IMR-90 (cell line): ENCODE measurements at regions not wholly inside any gene's neighbourhood (a gene's known extent, or its start where the extent isn't known, plus 50 kb on each side); places are given as distances from the start of the nearest gene placed in this dataset.

Experiments
- ATAC-seq: fragments of 200-7000 bp; cut with Tn5 transposase; 2 replicates; pipeline ENCODE4 v1.9.1; 2020; ENCODE audit warnings: low read depth, mild to moderate bottlenecking, moderate library complexity
- BruUV-seq: library from RNA; stranded (reverse); fragments of 400-500 nt; replicated peaks from 2 replicates; lab custom pipeline; 2021; lab: Mats Ljungman, UMichigan
- CTCF ChIA-PET: fragments of 300-600 bp; formaldehyde crosslinking; extraction: SDS; loops from one replicate; lab custom pipeline; 2021; ENCODE audit warnings: antibody characterized with exemption; lab: Yijun Ruan, JAX
- POLR2A ChIA-PET: fragments of 300-600 bp; sonication (Branson Sonifier 250); formaldehyde crosslinking; loops from one replicate; lab custom pipeline; 2022; ENCODE audit warnings: antibody characterized with exemption; ENCODE audit not compliant: unreplicated experiment; lab: Charles Lee
- DNase-seq: peaks from one replicate; pipeline ENCODE4 v3.0.0; 2013
- H2AFZ ChIP-seq: replicated peaks from 2 replicates; pipeline ENCODE3; 2013; ENCODE audit warnings: low read length, mild to moderate bottlenecking; ENCODE audit not compliant: poor library complexity
- H2AK5ac ChIP-seq: 2 replicates; pipeline ENCODE4 v1.6.1; 2013; ENCODE audit warnings: low read depth, low read length, inconsistent platforms
- H2AK9ac ChIP-seq: replicated peaks from 2 replicates; pipeline ENCODE3; 2013; ENCODE audit warnings: mild to moderate bottlenecking, low read depth, low read length, moderate library complexity; ENCODE audit not compliant: poor library complexity
- H2BK120ac ChIP-seq: 2 replicates; pipeline ENCODE4 v1.6.1; 2013; ENCODE audit warnings: low read depth, low read length, inconsistent platforms
- H2BK15ac ChIP-seq: 3 replicates; pipeline ENCODE4 v1.6.1; 2013; ENCODE audit warnings: low read depth, low read length, inconsistent platforms
- H2BK20ac ChIP-seq: 2 replicates; pipeline ENCODE4 v1.6.1; 2013; ENCODE audit warnings: low read depth, mild to moderate bottlenecking, inconsistent platforms, low read length, moderate library complexity
- H2BK5ac ChIP-seq: 2 replicates; pipeline ENCODE4 v1.6.1; 2013; ENCODE audit warnings: mild to moderate bottlenecking, low read depth, low read length, inconsistent platforms; ENCODE audit not compliant: poor library complexity, severe bottlenecking
- H3K14ac ChIP-seq: replicated peaks from 2 replicates; pipeline ENCODE4 v1.6.1; 2013; ENCODE audit warnings: low read depth, low read length, inconsistent platforms
- H3K18ac ChIP-seq: 2 replicates; pipeline ENCODE4 v1.6.1; 2013; ENCODE audit warnings: low read depth, low read length, control low read depth
- H3K23ac ChIP-seq: 2 replicates; pipeline ENCODE4 v1.6.1; 2013; ENCODE audit warnings: low read depth, low read length, inconsistent platforms
- H3K27ac ChIP-seq: 2 replicates; pipeline ENCODE4 v1.5.1; 2013; ENCODE audit warnings: mild to moderate bottlenecking, control low read depth, low read length; ENCODE audit not compliant: insufficient read depth
- H3K27me3 ChIP-seq: 2 replicates; pipeline ENCODE4 v1.6.1; 2013; ENCODE audit warnings: low read length; ENCODE audit not compliant: control insufficient read depth, insufficient read depth
- H3K36me3 ChIP-seq: 2 replicates; pipeline ENCODE4 v1.6.1; 2013; ENCODE audit warnings: low read length, mixed read lengths; ENCODE audit not compliant: control insufficient read depth, insufficient read depth
- H3K4ac ChIP-seq: 2 replicates; pipeline ENCODE4 v1.6.1; 2013; ENCODE audit warnings: low read depth, low read length, inconsistent platforms
- H3K4me1 ChIP-seq: 2 replicates; pipeline ENCODE4 v1.6.1; 2013; ENCODE audit warnings: low read length, mixed read lengths; ENCODE audit not compliant: control insufficient read depth, insufficient read depth
- H3K4me2 ChIP-seq: 2 replicates; pipeline ENCODE4 v1.6.1; 2013; ENCODE audit warnings: low read depth, mild to moderate bottlenecking, control low read depth, low read length, moderate library complexity
- H3K4me3 ChIP-seq: 2 replicates; pipeline ENCODE4 v1.5.1; 2013; ENCODE audit warnings: low read depth, mild to moderate bottlenecking, control low read depth, low read length, moderate library complexity; ENCODE audit not compliant: insufficient read depth
- H3K56ac ChIP-seq: 2 replicates; pipeline ENCODE4 v1.6.1; 2013; ENCODE audit warnings: low read length, inconsistent platforms; ENCODE audit not compliant: insufficient read depth; ENCODE audit errors: extremely low read depth
- H3K79me1 ChIP-seq, 2 experiments: 2 replicates each; pipeline ENCODE4 v1.6.1; 2013; ENCODE audit warnings: low read length in 2 of 2, inconsistent platforms in 1 of 2, low read depth in 1 of 2
- H3K9ac ChIP-seq: 2 replicates; pipeline ENCODE4 v1.6.1; 2013; ENCODE audit warnings: low read depth, low read length, control low read depth
- H3K9me1 ChIP-seq: 2 replicates; pipeline ENCODE4 v1.6.1; 2013; ENCODE audit warnings: low read length, inconsistent platforms; ENCODE audit not compliant: insufficient read depth
- H3K9me3 ChIP-seq: 2 replicates; pipeline ENCODE4 v1.6.1; 2013; ENCODE audit warnings: low read length; ENCODE audit not compliant: control insufficient read depth, insufficient read depth
- H4K20me1 ChIP-seq: 2 replicates; pipeline ENCODE4 v1.6.1; 2013; ENCODE audit warnings: low read length, inconsistent platforms; ENCODE audit not compliant: insufficient read depth
- H4K5ac ChIP-seq: 2 replicates; pipeline ENCODE4 v1.6.1; 2013; ENCODE audit warnings: mild to moderate bottlenecking, low read depth, low read length, control low read depth
- H4K8ac ChIP-seq, 2 experiments: 2 replicates each; pipeline ENCODE4 v1.6.1; 2013; ENCODE audit warnings: low read depth in 2 of 2, low read length in 2 of 2, control low read depth in 1 of 2, inconsistent platforms in 1 of 2
- H4K91ac ChIP-seq: 2 replicates; pipeline ENCODE4 v1.6.1; 2013; ENCODE audit warnings: low read depth, low read length, inconsistent platforms; ENCODE audit not compliant: insufficient read depth
- POLR2A ChIP-seq: IDR thresholded peaks from 2 replicates; pipeline ENCODE4 v1.6.1; 2012; ENCODE audit warnings: mild to moderate bottlenecking, low read depth, low read length
- RFX5 ChIP-seq: IDR thresholded peaks from 2 replicates; pipeline ENCODE4 v1.8.0; 2012; ENCODE audit warnings: low read depth, mild to moderate bottlenecking, low read length, moderate library complexity
- WGBS, 2 experiments: methylation state at CpG; one replicate each; pipeline versions ENCODE4 v1.1.5 to v1.1.7; 2013; ENCODE audit warnings: missing lambda C conversion rate in 2 of 2; ENCODE audit not compliant: insufficient read length in 1 of 2; ENCODE audit errors: extremely low coverage in 2 of 2; 5-methylcytosine and 5-hydroxymethylcytosine counted together
- dilution Hi-C: fragments of 300-500 bp; cut with HindIII; formaldehyde crosslinking; loops from one replicate; pipeline ENCODE4 v1.14.3; 2018; ENCODE audit warnings: low sequenced_read_pairs; ENCODE audit not compliant: unreplicated experiment
- in situ Hi-C: fragments of 300-500 bp; cut with MboI; formaldehyde crosslinking; loops from 3 replicates; pipeline ENCODE4 v1.14.3; 2019; ENCODE audit warnings: low sequenced_read_pairs, inconsistent platforms, mixed read lengths
- intact Hi-C: fragments of 100-400 bp; cut with micrococcal nuclease; formaldehyde crosslinking; loops from 2 replicates; pipeline ENCODE4 v1.10.0; 2022
- TF ChIP-seq, protein P1 (sequence below): conservative IDR thresholded peaks from 2 replicates; pipeline ENCODE4 v1.5.1; 2012; ENCODE audit warnings: mild to moderate bottlenecking, low read depth, low read length, improper control_type of control experiment

- Histone ChIP-seq H3K23ac (no peak overlapping the region), H3K27ac (no peak overlapping the region), H2AK5ac (no peak overlapping the region), H3K27me3 (no peaks in the 10 kb centered on the region), H4K91ac (no peak overlapping the region), H3K9ac (no peak overlapping the region), H4K20me1 (no peaks in the 10 kb centered on the region), H3K4me1 (no peaks in the 10 kb centered on the region), H3K36me3 (no peaks in the 10 kb centered on the region), H3K18ac (no peak overlapping the region), H2BK20ac (no peak overlapping the region), H2BK5ac (no peak overlapping the region), H3K4me2 (no peak overlapping the region), H2AFZ (no peak overlapping the region), H2AK9ac (no peak overlapping the region), H3K56ac (no peak overlapping the region), H3K9me1 (no peaks in the 10 kb centered on the region), H3K4ac (no peak overlapping the region), H2BK120ac (no peak overlapping the region), H3K79me1 (no peaks in the 10 kb centered on the region), H2BK15ac (no peak overlapping the region), H3K14ac (no peak overlapping the region), H4K8ac (no peak overlapping the region), H4K5ac (no peak overlapping the region), H3K4me3 (no peak overlapping the region), H3K9me3 (peaks cover 5% of the 10 kb centered on the region; the same call in 1 of the 2 replicates)
- in situ Hi-C loops (no loop called here), intact Hi-C loops (no loop called here), dilution Hi-C loops (no loop called here)
- BruUV-seq, result no TSS peak
- TF ChIP-seq POLR2A, result no peak
- TF ChIP-seq RFX5, result no peak
- TF ChIP-seq, protein P1, sequence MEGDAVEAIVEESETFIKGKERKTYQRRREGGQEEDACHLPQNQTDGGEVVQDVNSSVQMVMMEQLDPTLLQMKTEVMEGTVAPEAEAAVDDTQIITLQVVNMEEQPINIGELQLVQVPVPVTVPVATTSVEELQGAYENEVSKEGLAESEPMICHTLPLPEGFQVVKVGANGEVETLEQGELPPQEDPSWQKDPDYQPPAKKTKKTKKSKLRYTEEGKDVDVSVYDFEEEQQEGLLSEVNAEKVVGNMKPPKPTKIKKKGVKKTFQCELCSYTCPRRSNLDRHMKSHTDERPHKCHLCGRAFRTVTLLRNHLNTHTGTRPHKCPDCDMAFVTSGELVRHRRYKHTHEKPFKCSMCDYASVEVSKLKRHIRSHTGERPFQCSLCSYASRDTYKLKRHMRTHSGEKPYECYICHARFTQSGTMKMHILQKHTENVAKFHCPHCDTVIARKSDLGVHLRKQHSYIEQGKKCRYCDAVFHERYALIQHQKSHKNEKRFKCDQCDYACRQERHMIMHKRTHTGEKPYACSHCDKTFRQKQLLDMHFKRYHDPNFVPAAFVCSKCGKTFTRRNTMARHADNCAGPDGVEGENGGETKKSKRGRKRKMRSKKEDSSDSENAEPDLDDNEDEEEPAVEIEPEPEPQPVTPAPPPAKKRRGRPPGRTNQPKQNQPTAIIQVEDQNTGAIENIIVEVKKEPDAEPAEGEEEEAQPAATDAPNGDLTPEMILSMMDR, result no peak
- 23% methylated on average over 3 of the region's 10 CpGs; no CpG with 5 or more reads in 1 of the 2 experiments for WGBS, 2 experiments
- DNase-seq (no peak), ATAC-seq (no peak)
- ChIA-PET POLR2A (no interaction called here), CTCF (no interaction called here)
These were observed 139.5 kb downstream of the CPZ start for GRCh38 chr4:8732092-8732491.
